ENCODE measurements at regions not wholly inside any gene's neighbourhood (a gene's known extent, or its start where the extent isn't known, plus 50 kb on each side); places are given as distances from the start of the nearest gene placed in this dataset.
"Not testable (repeated sequence)": the region's sequence is repeated elsewhere in the genome, so short reads cannot be mapped to it uniquely, and the experiment has no call there.

- no peak for FAIRE-seq
- no peak for DNase-seq (ENCODE audit: insufficient read length, low spot score)
- TF ChIP-seq POLR2A (IDR thresholded peaks at IDR 0.05; ENCODE audit: low read depth, low read length), result no peak
Observed at GRCh38 chr5:166262395-166262794, 2029.0 kb upstream of the WWC1 start.

GRCh38 chr5:166267907-166268306 is 2023.5 kb upstream of the WWC1 start:
- DNase-seq (ENCODE audit: insufficient read length, low spot score) (no peak), FAIRE-seq (no peak)
- TF ChIP-seq POLR2A (IDR thresholded peaks at IDR 0.05; ENCODE audit: low read depth, low read length), result no peak

GRCh38 chr5:166270712-166271111 is 2020.7 kb upstream of the WWC1 start:
- FAIRE-seq (no peak), DNase-seq (ENCODE audit: insufficient read length, low spot score) (no peak)
- TF ChIP-seq POLR2A (IDR thresholded peaks at IDR 0.05; ENCODE audit: low read depth, low read length), result no peak

- no peak for DNase-seq (ENCODE audit: insufficient read length, low spot score)
- TF ChIP-seq POLR2A (IDR thresholded peaks at IDR 0.05; ENCODE audit: low read depth, low read length), result no peak
- no peak for FAIRE-seq
Observed at GRCh38 chr5:166276006-166276405, 2015.4 kb upstream of the WWC1 start.

GRCh38 chr5:166279828-166280227 is 2011.6 kb upstream of the WWC1 start:
- FAIRE-seq (no peak), DNase-seq (ENCODE audit: insufficient read length, low spot score) (no peak)
- no peak for TF ChIP-seq POLR2A (IDR thresholded peaks at IDR 0.05; ENCODE audit: low read depth, low read length)

- FAIRE-seq (no peak), DNase-seq (ENCODE audit: insufficient read length, low spot score) (no peak)
- TF ChIP-seq POLR2A (IDR thresholded peaks at IDR 0.05; ENCODE audit: low read depth, low read length), result no peak
Observed at GRCh38 chr5:166281433-166281832, 2010.0 kb upstream of the WWC1 start.

GRCh38 chr5:166282939-166283338 is 2008.5 kb upstream of the WWC1 start:
- DNase-seq (ENCODE audit: insufficient read length, low spot score) (no peak), FAIRE-seq (no peak)
- no peak for TF ChIP-seq POLR2A (IDR thresholded peaks at IDR 0.05; ENCODE audit: low read depth, low read length)

GRCh38 chr5:166285361-166285760 is 2006.1 kb upstream of the WWC1 start:
- FAIRE-seq (no peak), DNase-seq (ENCODE audit: insufficient read length, low spot score) (no peak)
- TF ChIP-seq POLR2A (IDR thresholded peaks at IDR 0.05; ENCODE audit: low read depth, low read length), result no peak

GRCh38 chr5:166286832-166287231 is 2004.6 kb upstream of the WWC1 start:
- FAIRE-seq (no peak), DNase-seq (ENCODE audit: insufficient read length, low spot score) (no peak)
- no peak for TF ChIP-seq POLR2A (IDR thresholded peaks at IDR 0.05; ENCODE audit: low read depth, low read length)

- no peak for DNase-seq (ENCODE audit: insufficient read length, low spot score)
- FAIRE-seq, result no peak
- TF ChIP-seq POLR2A (IDR thresholded peaks at IDR 0.05; ENCODE audit: low read depth, low read length), result no peak
Observed at GRCh38 chr5:166287866-166288265, 2003.6 kb upstream of the WWC1 start.

GRCh38 chr5:166291800-166292199 is 1999.6 kb upstream of the WWC1 start:
- DNase-seq (ENCODE audit: insufficient read length, low spot score); FAIRE-seq: not testable (repeated sequence)

- no peak for TF ChIP-seq POLR2A (IDR thresholded peaks at IDR 0.05; ENCODE audit: low read depth, low read length)
- DNase-seq (ENCODE audit: insufficient read length, low spot score) (no peak), FAIRE-seq (no peak)
Observed at GRCh38 chr5:166293892-166294291, 1997.6 kb upstream of the WWC1 start.

- no peak for DNase-seq (ENCODE audit: insufficient read length, low spot score)
- no peak for FAIRE-seq
- no peak for TF ChIP-seq POLR2A (IDR thresholded peaks at IDR 0.05; ENCODE audit: low read depth, low read length)
Observed at GRCh38 chr5:166302166-166302565, 1989.3 kb upstream of the WWC1 start.

- TF ChIP-seq POLR2A (IDR thresholded peaks at IDR 0.05; ENCODE audit: low read depth, low read length), result no peak
- DNase-seq (ENCODE audit: insufficient read length, low spot score), result no peak
- no peak for FAIRE-seq
Observed at GRCh38 chr5:166317425-166317824, 1974.0 kb upstream of the WWC1 start.

- TF ChIP-seq POLR2A (IDR thresholded peaks at IDR 0.05; ENCODE audit: low read depth, low read length), result no peak
- FAIRE-seq, result no peak
- DNase-seq (ENCODE audit: insufficient read length, low spot score), result no peak
Observed at GRCh38 chr5:166320920-166321480, 1970.4 kb upstream of the WWC1 start.

- DNase-seq (ENCODE audit: insufficient read length, low spot score) (no peak), FAIRE-seq (no peak)
- no peak for TF ChIP-seq POLR2A (IDR thresholded peaks at IDR 0.05; ENCODE audit: low read depth, low read length)
Observed at GRCh38 chr5:166324372-166324771, 1967.1 kb upstream of the WWC1 start.

Measured in H54 (cell line).